Gastrocnemius medialis (tissue), 4 donors: ENCODE measurements at regions not wholly inside any gene's neighbourhood (a gene's known extent, or its start where the extent isn't known, plus 50 kb on each side); places are given as distances from the start of the nearest gene placed in this dataset.

Experiments used
- ATAC-seq, 2 donors: fragments of 150-250 bp; one replicate each; pipeline ENCODE4 v1.9.1; 2016
- DNase-seq, 2 donors: peaks; one replicate each; pipeline ENCODE4 v3.0.0-alpha.2; 2019
- H3K27ac ChIP-seq, 4 donors: fragments of 200-600 bp; sonication (generic); 1 replicate in 1 of 4; 2 replicates in 3 of 4; pipeline ENCODE4 v1.5.1; 2016 to 2018; ENCODE audit warnings: mild to moderate bottlenecking in 2 of 4, moderate library complexity in 1 of 4
- H3K27me3 ChIP-seq, 3 donors: fragments of 200-600 bp; sonication (generic) in 2 of 3; 1 replicate in 1 of 3; 2 replicates in 2 of 3; pipeline versions ENCODE4 v1.5.1 to v1.6.0; 2016 to 2019; ENCODE audit warnings: mild to moderate bottlenecking in 1 of 3, moderate library complexity in 1 of 3
- H3K36me3 ChIP-seq, 2 donors: fragments of 200-600 bp; sonication (generic) in 1 of 2; one replicate each; pipeline ENCODE4 v1.5.1; 2017 to 2018
- H3K4me1 ChIP-seq, 2 donors: fragments of 200-600 bp; sonication (generic) in 1 of 2; one replicate each; pipeline ENCODE4 v1.5.1; 2016 to 2017; ENCODE audit warnings: mild to moderate bottlenecking in 2 of 2
- H3K4me3 ChIP-seq, 4 donors: fragments of 200-600 bp; sonication (generic) in 3 of 4; 1 replicate in 1 of 4; 2 replicates in 3 of 4; pipeline ENCODE4 v1.5.1; 2016 to 2019; ENCODE audit warnings: mild to moderate bottlenecking in 2 of 4
- H3K9me3 ChIP-seq, 3 donors: fragments of 200-600 bp; sonication (generic) in 2 of 3; 1 replicate in 1 of 3; 2 replicates in 2 of 3; pipeline ENCODE4 v1.5.1; 2016 to 2019
- POLR2A ChIP-seq, 2 donors: fragments of 450-650 bp; IDR thresholded peaks; one replicate each; pipeline ENCODE4 v1.6.1; 2017; ENCODE audit warnings: antibody characterized with exemption in 2 of 2, mild to moderate bottlenecking in 2 of 2, moderate library complexity in 2 of 2
- in situ Hi-C, 4 donors: fragments of 200-750 bp; cut with MboI; loops; one replicate each; pipeline versions ENCODE4 v1.15.0 to v1.8.0; 2017; ENCODE audit warnings: low sequenced_read_pairs in 4 of 4
- intact Hi-C: fragments of 100-400 bp; cut with DNase I; formaldehyde crosslinking; loops from one replicate; pipeline ENCODE4 v1.15.1; 2023; ENCODE audit warnings: low total_unique reads
- TF ChIP-seq, protein P1 (sequence below), 5 experiments: fragments of 450-650 bp in 3 of 5; fragments of 200-600 bp in 2 of 5; sonication (generic) in 2 of 5; IDR thresholded peaks in 4 of 5; conservative IDR thresholded peaks in 1 of 5; 1 replicate in 4 of 5; 2 replicates in 1 of 5; pipeline ENCODE4 v1.5.1; 2016 to 2019; ENCODE audit warnings: antibody characterized with exemption in 5 of 5, mild to moderate bottlenecking in 3 of 5, moderate library complexity in 3 of 5

- H3K4me1 ChIP-seq: no peaks in the 10 kb centered on the region
- intact Hi-C loops: loop anchor here (10.0 kb wide), 1 partner anchor 511 kb away; no protein-coding TSS in a partner anchor
- ATAC-seq: no peak
These were observed 110.1 kb upstream of the GPR26 start for GRCh38 chr10:123556049-123556448.

DNA sequence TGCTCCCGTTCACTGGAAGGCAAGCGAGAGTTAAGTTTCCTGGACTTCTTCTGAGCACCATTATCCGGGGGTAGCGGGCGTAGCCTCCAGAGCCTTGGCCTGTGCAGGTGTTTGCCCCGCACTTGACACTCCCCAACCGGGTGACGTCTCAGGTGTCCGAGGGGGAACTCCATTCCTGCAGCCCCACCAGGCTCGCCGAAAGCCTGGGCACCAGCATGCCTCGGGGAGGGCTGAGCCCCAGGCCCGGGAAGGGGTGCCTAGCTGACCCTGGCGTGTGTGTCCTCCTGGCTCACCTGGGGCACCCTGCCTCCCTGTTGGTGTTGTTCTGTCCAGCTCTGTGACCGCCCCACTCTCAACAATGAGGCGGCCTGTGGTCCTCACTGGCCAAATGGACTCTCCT, 109.4 kb upstream of the GPR26 start:
- peaks cover 0 to 5% (median 0%) of the 10 kb centered on the region in 3 donors for H3K27me3 ChIP-seq
- no peak for DNase-seq
- in situ Hi-C loops: loop anchor here in 2 of 4 donors (10.0 kb wide), 1 partner anchor 432 kb away; no protein-coding TSS in a partner anchor

More at GRCh38 chr10:123556049-123556448, 110.1 kb upstream of the GPR26 start:
- Histone ChIP-seq H3K9me3 (no peaks in the 10 kb centered on the region), H3K27ac (no peak overlapping the region), H3K4me3 (no peak overlapping the region), H3K36me3 (no peaks in the 10 kb centered on the region), H3K27me3 (peaks cover 0 to 5% (median 0%) of the 10 kb centered on the region in 3 donors)
- in situ Hi-C loops: loop anchor here in 2 of 4 donors (10.0 kb wide), 1 partner anchor 431 kb away; no protein-coding TSS in a partner anchor
- TF ChIP-seq, protein P1, sequence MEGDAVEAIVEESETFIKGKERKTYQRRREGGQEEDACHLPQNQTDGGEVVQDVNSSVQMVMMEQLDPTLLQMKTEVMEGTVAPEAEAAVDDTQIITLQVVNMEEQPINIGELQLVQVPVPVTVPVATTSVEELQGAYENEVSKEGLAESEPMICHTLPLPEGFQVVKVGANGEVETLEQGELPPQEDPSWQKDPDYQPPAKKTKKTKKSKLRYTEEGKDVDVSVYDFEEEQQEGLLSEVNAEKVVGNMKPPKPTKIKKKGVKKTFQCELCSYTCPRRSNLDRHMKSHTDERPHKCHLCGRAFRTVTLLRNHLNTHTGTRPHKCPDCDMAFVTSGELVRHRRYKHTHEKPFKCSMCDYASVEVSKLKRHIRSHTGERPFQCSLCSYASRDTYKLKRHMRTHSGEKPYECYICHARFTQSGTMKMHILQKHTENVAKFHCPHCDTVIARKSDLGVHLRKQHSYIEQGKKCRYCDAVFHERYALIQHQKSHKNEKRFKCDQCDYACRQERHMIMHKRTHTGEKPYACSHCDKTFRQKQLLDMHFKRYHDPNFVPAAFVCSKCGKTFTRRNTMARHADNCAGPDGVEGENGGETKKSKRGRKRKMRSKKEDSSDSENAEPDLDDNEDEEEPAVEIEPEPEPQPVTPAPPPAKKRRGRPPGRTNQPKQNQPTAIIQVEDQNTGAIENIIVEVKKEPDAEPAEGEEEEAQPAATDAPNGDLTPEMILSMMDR (IDR thresholded peaks at IDR 0.05 in 4 of 5, conservative IDR thresholded peaks at IDR 0.05 in 1 of 5): no peak
- TF ChIP-seq POLR2A (IDR thresholded peaks at IDR 0.05): no peak
- DNase-seq: no peak

DNA sequence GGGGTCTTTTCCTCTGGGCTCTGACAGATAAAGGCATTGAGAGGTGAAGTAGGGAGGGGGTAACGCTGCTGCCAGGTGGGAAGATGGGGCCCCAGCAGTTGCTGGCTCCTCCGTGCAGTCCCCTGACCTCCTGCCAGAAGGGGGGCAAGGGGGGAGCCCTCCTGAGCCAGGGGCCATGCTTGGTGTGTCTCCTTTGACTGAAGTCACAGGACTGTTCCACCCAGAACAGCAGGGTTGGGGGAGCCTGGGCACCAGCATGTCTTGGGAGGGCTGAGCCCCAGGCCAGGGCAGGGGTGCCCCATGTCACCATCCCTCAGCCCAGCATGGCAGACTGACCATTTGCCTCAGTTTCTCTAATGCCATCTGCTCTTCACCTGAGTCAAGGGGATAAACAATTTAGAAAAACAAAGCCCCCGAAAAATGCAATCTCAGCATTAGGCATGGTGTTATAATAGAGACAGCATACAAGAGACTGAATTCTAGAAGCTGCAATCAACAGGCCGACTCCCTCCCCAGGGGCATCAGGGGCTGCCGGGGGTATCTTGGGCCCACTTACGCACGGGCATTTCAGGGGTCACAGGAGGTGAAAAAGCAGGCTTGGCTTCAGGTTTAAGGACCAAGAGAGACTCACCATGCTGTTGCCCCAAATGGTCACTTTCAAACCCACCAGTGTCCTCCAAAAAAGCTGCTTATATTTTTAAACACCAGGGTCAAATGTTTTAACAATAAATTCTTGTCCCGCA, 108.6 kb upstream of the GPR26 start:
- no peaks in the 10 kb centered on the region for H3K9me3 ChIP-seq
- no peak overlapping the region for H3K27ac ChIP-seq
- H3K27me3 ChIP-seq: peaks cover 0 to 5% (median 0%) of the 10 kb centered on the region in 3 donors
- no peaks in the 10 kb centered on the region for H3K4me1 ChIP-seq
- in situ Hi-C loops: loop anchor here in 2 of 4 donors (10.0 kb wide), 1 partner anchor 433 kb away; no protein-coding TSS in a partner anchor
- TF ChIP-seq, protein P1 (IDR thresholded peaks at IDR 0.05 in 4 of 5, conservative IDR thresholded peaks at IDR 0.05 in 1 of 5): no peak
- TF ChIP-seq POLR2A (IDR thresholded peaks at IDR 0.05): no peak
- no peaks in the 10 kb centered on the region for H3K36me3 ChIP-seq
- H3K4me3 ChIP-seq: no peak overlapping the region
- DNase-seq: no peak
- intact Hi-C loops: loop anchor here (10.0 kb wide), 1 partner anchor 513 kb away; no protein-coding TSS in a partner anchor
- ATAC-seq: no peak

More for the DNA sequence above, 109.4 kb upstream of the GPR26 start:
- no peak for ATAC-seq
- Histone ChIP-seq H3K36me3 (no peaks in the 10 kb centered on the region), H3K4me1 (no peaks in the 10 kb centered on the region), H3K9me3 (no peaks in the 10 kb centered on the region), H3K27ac (no peak overlapping the region), H3K4me3 (no peak overlapping the region)
- intact Hi-C loops: loop anchor here (10.0 kb wide), 1 partner anchor 512 kb away; no protein-coding TSS in a partner anchor
- TF ChIP-seq POLR2A (IDR thresholded peaks at IDR 0.05): no peak
- TF ChIP-seq, protein P1 (IDR thresholded peaks at IDR 0.05 in 4 of 5, conservative IDR thresholded peaks at IDR 0.05 in 1 of 5): no peak

GRCh38 chr10:123558651-123559050, 107.5 kb upstream of the GPR26 start:
- H3K4me1 ChIP-seq: no peaks in the 10 kb centered on the region
- no peaks in the 10 kb centered on the region for H3K9me3 ChIP-seq
- in situ Hi-C loops: loop anchor here in 2 of 4 donors (10.0 kb wide), 1 partner anchor 434 kb away; no protein-coding TSS in a partner anchor
- no peak for DNase-seq
- peaks cover 0 to 5% (median 0%) of the 10 kb centered on the region in 3 donors for H3K27me3 ChIP-seq
- H3K4me3 ChIP-seq: no peak overlapping the region
- no peak overlapping the region for H3K27ac ChIP-seq
- TF ChIP-seq, protein P1 (IDR thresholded peaks at IDR 0.05 in 4 of 5, conservative IDR thresholded peaks at IDR 0.05 in 1 of 5): no peak
- TF ChIP-seq POLR2A (IDR thresholded peaks at IDR 0.05): no peak
- H3K36me3 ChIP-seq: no peaks in the 10 kb centered on the region
- intact Hi-C loops: loop anchor here (1.0 to 10.0 kb wide), 2 partner anchors 425 to 514 kb away; no protein-coding TSS in a partner anchor
- ATAC-seq: no peak
